ENCODE measurements at regions not wholly inside any gene's neighbourhood (a gene's known extent, or its start where the extent isn't known, plus 50 kb on each side); places are given as distances from the start of the nearest gene placed in this dataset.
"Not testable (repeated sequence)": the region's sequence is repeated elsewhere in the genome, so short reads cannot be mapped to it uniquely, and the experiment has no call there.

DNA sequence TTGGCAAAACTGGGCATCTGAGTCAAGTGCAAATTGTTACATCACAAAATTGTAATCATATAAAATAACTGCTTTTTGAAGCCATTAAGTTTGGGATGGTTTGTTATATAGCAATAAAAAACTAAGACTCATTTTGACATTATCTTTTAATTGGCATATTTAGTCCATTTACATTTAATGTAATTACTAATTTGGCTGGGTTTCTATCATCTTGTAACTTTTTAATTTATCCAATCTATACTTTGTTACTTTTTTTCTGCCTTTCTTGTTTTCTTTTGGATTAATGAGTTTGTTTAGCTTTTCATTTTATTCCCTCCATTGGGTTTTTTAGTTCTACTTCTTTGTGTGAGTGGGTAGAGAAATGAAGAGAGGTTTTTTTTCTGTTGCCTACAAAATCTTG, 76.3 kb downstream of the DRAM2 start:
- DNase-seq = no peak

- no peak for DNase-seq
Measured at GRCh38 chr1:111062624-111063023, 77.3 kb downstream of the DRAM2 start.

GRCh38 chr1:111062081-111062480, 77.8 kb downstream of the DRAM2 start:
- no peak for DNase-seq

DNA sequence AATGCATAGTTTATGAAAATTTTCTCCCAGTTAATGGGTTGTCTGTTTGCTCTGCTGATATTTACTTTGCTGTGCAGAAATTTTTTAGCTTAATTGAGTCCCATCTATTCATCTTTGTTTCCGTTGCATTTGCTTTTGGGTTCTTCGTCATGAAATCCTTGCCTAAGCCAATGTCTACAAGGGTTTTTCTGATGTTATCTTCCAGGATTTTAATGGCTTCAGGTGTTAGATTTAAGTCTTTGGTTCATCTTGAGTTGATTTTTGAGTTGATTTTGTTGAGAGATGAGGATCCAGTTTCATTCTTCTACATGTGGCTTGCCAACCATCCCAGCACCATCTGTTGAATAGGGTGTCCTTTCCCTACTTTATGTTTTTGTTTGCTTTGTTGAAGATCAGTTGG, 85.2 kb downstream of the DRAM2 start:
- no peak for DNase-seq

DNA sequence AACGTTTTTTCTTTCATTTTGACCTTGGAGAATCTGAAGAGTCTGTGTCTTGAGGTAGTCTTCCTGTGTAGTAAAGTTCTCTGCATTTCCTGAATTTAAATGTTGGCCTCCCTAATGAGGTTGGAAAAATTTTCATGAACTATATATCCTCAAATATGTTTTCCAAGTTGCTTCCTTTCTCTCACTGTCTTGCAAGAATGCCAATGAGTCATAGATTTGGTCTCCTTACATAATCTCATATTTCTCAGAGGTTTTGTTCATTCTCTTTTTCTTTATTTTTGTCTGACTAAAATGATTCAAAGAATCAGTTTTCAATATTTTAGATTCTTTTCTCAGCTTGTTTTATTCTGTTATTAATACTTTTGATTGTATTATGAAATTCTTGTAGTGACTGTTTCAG, 87.6 kb downstream of the DRAM2 start:
- DNase-seq = no peak

DNA sequence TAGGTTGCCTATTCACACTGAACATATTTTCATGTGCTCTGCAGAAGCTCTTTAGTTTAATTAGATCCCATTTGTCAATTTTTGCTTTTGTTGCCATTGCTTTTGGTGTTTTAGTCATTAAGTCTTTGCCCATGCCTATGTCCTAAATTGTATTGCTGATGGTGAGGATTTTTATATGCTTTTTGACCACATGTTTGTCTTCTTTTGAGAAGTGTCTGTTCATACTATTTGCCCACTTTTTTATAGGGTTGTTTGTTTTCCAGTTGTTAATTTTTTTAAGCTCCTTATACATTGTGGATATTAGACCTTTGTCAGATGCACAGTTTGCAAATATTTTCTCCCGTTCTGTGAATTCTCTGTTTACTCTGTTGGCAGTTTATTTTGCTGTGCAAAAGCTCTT, 84.5 kb upstream of the LRIF1 start:
- not testable (repeated sequence) for DNase-seq

- DNase-seq = no peak
Measured at GRCh38 chr1:111045033-111045722, 81.5 kb upstream of the LRIF1 start.

DNA sequence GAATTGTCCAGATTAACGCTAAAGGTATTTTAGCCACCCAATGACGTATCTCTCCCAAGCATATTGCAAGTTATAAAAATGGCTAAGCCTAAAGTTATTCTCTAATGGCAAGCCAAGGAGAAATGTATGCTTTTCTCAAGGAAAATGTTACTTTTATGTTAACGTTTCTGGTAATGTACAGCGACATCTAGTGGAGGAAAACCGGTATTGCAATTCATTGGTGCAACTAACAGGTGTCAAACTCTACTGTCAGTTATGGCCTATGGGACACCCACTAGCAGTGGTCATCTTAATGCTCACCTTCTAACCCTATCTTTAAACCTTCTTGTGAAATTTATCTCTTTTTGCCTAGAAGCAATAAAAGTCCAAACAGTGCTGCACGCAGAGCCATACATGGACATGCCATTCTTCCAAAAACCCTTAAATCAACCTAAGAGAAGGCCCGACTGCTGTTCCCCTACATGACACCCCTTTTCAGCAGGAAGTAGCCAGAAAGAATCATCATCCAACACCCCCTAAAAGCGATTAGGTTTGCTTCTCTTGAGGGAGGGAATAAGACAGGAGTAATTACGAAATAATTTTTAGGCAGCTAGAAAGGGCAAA, 68.7 kb upstream of the LRIF1 start:
- peak in 5 of 6 experiments; percentile 5 to 63 (median 10) for DNase-seq

GRCh38 chr1:111030590-111030989, 66.9 kb upstream of the LRIF1 start:
- peak in 5 of 6 experiments; percentile 5 to 69 (median 21) for DNase-seq

DNA sequence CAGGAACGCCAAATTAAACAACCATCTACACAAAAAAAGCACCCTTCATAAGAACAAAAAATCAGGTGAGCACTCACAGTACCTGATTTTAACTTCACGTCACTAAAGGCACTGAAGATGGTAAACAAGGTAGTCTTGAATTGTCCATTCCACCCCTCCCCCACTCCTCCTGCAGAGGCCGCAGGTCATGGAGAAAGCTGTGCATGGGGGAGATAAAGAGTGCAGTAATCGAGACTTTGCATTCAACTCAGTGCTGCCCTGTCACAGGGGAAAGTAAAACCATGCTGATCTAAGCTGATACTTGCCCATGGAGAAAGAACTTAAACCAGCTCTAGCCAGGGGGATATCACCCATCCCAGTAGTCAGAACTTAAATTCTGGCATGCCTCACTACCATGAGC, 61.4 kb upstream of the LRIF1 start:
- DNase-seq = no peak

DNA sequence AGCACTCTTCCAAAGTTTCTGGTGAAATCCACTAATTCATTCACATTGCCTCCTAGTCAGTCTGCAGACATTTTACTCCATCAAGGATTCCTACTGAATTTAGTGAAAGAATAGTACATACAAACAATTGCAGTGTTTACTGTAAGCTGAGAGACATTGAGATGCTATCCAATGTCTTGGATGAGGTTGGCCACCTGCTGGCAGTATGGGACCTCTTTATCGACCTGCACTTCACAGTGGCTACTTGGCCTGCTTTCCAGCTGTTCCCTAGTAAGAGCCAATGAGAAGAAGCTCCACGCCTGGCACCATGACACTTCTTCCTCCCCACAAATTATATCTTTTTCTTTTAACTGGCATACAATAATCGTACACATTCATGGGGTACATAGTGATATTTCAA, 51.5 kb upstream of the LRIF1 start:
- no peak for DNase-seq
